Heart right ventricle (tissue), 16 donors: ENCODE measurements at regions not wholly inside any gene's neighbourhood (a gene's known extent, or its start where the extent isn't known, plus 50 kb on each side); places are given as distances from the start of the nearest gene placed in this dataset.
"Not testable (repeated sequence)": the region's sequence is repeated elsewhere in the genome, so short reads cannot be mapped to it uniquely, and the experiment has no call there.

ENCODE experiments used
- ATAC-seq, 8 donors: fragments of 200-7000 bp; cut with Tn5 transposase; one replicate each; pipeline ENCODE4 v1.9.1; 2020; ENCODE audit warnings: mild to moderate bottlenecking in 8 of 8, moderate library complexity in 8 of 8, moderate number of reproducible peaks in 1 of 8
- DNase-seq, 2 donors: peaks; one replicate each; pipeline ENCODE4 v3.0.0-alpha.2; 2020
- H3K27ac ChIP-seq, 10 donors: fragments of 200-600 bp; sonication (generic) in 2 of 10; one replicate each; pipeline versions ENCODE4 v1.5.0 to v1.8.0; 2020 to 2022; ENCODE audit warnings: mild to moderate bottlenecking in 3 of 10
- H3K27me3 ChIP-seq, 7 donors: fragments of 200-600 bp; one replicate each; pipeline ENCODE4 v1.8.0; 2021 to 2022; ENCODE audit warnings: mild to moderate bottlenecking in 2 of 7
- H3K36me3 ChIP-seq, 9 donors: fragments of 200-600 bp; sonication (generic) in 1 of 9; one replicate each; pipeline versions ENCODE4 v1.5.0 to v1.8.0; 2020 to 2022; ENCODE audit warnings: mild to moderate bottlenecking in 2 of 9
- H3K4me1 ChIP-seq, 9 donors: fragments of 200-600 bp; sonication (generic) in 1 of 9; one replicate each; pipeline versions ENCODE4 v1.5.0 to v1.8.0; 2020 to 2022; ENCODE audit warnings: mild to moderate bottlenecking in 4 of 9
- H3K4me3 ChIP-seq, 10 donors: fragments of 200-600 bp; sonication (generic) in 2 of 10; one replicate each; pipeline versions ENCODE4 v1.5.0 to v1.8.0; 2020 to 2022; ENCODE audit warnings: mild to moderate bottlenecking in 7 of 10, moderate library complexity in 2 of 10
- H3K9me3 ChIP-seq, 11 donors: fragments of 200-600 bp in 10 of 11; sonication (generic) in 2 of 11; one replicate each; pipeline versions ENCODE4 v1.5.0 to v1.8.0; 2013 to 2022; ENCODE audit warnings: mild to moderate bottlenecking in 2 of 11, control low read depth in 1 of 11, moderate library complexity in 1 of 11
- WGBS, 2 donors: extraction: QIAGEN DNeasy Blood & Tissue Kit; methylation state at CpG; one replicate each; pipeline ENCODE4 v1.1.7; 2013; ENCODE audit warnings: inconsistent platforms in 1 of 2; 5-methylcytosine and 5-hydroxymethylcytosine counted together
- intact Hi-C, 10 donors: fragments of 100-400 bp; cut with DNase I; formaldehyde crosslinking; loops; one replicate each; pipeline versions ENCODE4 v1.11.1 to v1.14.2; 2022
- TF ChIP-seq, protein P1 (sequence below), 9 donors: fragments of 200-600 bp; sonication (generic) in 2 of 9; IDR thresholded peaks; one replicate each; pipeline versions ENCODE4 v1.5.0 to v1.8.0; 2021 to 2022; ENCODE audit warnings: antibody characterized with exemption in 9 of 9, mild to moderate bottlenecking in 5 of 9, moderate library complexity in 1 of 9
- donor health status: Arrhythmogenic right ventricular cardiomyopathy.
- donor health status: ischemic (EF 13 %, LVEDD 7.1; RV severe dilation, severe dysfunction).
- donor health status: healthy with polysubstance abuse.
- donor health status: DM: no; HTN: yes; CAD: no.
- donor health status: DM: no; HTN: no; CAD: no.
- donor health status: ischemic (EF 25% LVEDD 6.9; RV normal size, moderate dysfunction).
- donor health status: ischemic (EF 25% LVEDD 5.7; RV mildly dilated, moderate dysfunction).
- donor health status: healthy.
- donor health status: DM: yes; HTN: yes; CAD: no.
- donor health status: Ischemic cardiomyopathy.
- donor health status: ischemic (EF 35%, LVEDD 5.7; RV mildly dilated, moderate dysfunction).
- donor health status: nonischemic (EF 11% LVEDD 7.7; RV severe dilation, severe dysfunction).
- donor health status: DM: yes; HTN: yes; CAD: no.
- donor health status: PGD.
- donor health status: ischemic (EF 29% LVEDD 5.4; RV normal size, mild dysfunction).
- donor health status: nonischemic (EF 23%, LVEDD 6.1; RV moderate dilation, normal function).

DNA sequence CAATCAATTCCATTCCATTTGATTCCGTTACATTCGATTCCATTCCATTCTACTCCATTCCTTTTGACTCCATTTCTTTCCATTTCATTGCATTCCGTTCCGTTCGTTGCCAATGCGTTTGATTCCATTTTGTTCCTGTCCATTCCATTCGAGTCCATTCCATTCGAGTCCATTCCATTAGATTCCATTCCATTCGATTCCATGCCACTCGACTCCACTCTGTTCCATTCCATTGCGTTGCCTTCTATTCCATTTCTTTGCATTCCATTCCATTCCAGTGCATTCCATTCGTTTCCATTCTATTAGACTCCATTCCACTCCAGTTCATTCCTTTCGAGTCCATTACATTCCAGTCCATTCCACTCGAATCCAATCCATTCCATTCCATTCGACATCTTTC is 2587.5 kb upstream of the TPTE start:
- TF ChIP-seq, protein P1, sequence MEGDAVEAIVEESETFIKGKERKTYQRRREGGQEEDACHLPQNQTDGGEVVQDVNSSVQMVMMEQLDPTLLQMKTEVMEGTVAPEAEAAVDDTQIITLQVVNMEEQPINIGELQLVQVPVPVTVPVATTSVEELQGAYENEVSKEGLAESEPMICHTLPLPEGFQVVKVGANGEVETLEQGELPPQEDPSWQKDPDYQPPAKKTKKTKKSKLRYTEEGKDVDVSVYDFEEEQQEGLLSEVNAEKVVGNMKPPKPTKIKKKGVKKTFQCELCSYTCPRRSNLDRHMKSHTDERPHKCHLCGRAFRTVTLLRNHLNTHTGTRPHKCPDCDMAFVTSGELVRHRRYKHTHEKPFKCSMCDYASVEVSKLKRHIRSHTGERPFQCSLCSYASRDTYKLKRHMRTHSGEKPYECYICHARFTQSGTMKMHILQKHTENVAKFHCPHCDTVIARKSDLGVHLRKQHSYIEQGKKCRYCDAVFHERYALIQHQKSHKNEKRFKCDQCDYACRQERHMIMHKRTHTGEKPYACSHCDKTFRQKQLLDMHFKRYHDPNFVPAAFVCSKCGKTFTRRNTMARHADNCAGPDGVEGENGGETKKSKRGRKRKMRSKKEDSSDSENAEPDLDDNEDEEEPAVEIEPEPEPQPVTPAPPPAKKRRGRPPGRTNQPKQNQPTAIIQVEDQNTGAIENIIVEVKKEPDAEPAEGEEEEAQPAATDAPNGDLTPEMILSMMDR (IDR thresholded peaks at IDR 0.05), result no peak
- DNase-seq (no peak), ATAC-seq (no peak)
- Histone ChIP-seq H3K4me3 (no peak overlapping the region), H3K9me3 (peaks cover 0 to 90% (median 2%) of the 10 kb centered on the region in 11 donors), H3K36me3 (no peaks in the 10 kb centered on the region), H3K27ac (no peak overlapping the region), H3K4me1 (no peaks in the 10 kb centered on the region), H3K27me3 (no peaks in the 10 kb centered on the region)
- 71 to 73% methylated on average over 15 of the region's 15 CpGs for WGBS, 2 donors
- intact Hi-C loops, result no loop called here

DNA sequence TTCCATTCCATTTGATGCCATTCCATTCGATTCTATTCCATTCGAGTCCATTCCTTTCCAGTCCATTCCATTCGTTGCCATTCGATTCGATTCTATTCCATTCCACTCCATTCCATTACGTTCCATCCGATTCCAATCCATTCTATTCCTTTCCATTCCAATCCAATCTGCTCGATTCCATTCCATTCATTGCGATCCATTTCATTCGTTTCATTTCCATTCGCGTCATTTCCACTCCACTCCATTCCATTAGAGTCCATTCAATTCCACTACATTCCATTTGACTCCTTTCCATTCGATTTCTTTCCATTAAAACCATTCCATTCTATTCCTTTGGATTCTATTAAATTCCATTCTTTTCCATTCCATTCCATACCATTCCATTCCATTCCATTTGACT is 2584.1 kb upstream of the TPTE start:
- 80% methylated on average over 13 of the region's 13 CpGs for WGBS, 2 donors
- intact Hi-C loops, H3K27me3 ChIP-seq, DNase-seq, H3K4me1 ChIP-seq, H3K4me3 ChIP-seq, H3K27ac ChIP-seq, ATAC-seq, H3K36me3 ChIP-seq: not testable (repeated sequence)
- H3K9me3 ChIP-seq, result peaks cover 0 to 96% (median 8%) of the 10 kb centered on the region in 11 donors

DNA sequence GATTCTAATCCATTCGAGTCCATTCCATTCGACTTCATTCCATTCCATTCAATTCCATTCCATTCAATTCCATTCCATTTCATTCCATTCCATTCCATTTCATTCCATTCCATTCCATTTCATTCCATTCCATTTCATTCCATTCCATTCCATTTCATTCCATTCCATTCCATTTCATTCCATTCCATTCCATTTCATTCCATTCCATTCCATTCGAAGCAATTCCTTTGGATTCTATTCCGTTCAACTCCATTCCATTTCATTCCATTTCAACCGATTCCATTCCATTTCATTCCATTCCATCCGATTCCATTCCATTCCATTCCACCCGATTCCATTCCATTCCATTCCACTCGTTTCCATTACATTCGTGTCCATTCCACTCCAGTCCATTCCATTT is 2583.2 kb upstream of the TPTE start:
- H3K4me1 ChIP-seq, H3K36me3 ChIP-seq, ATAC-seq, intact Hi-C loops, H3K4me3 ChIP-seq, DNase-seq, H3K27ac ChIP-seq, H3K27me3 ChIP-seq: not testable (repeated sequence)
- WGBS, 2 donors, result 73 to 77% methylated on average over 9 of the region's 9 CpGs
- H3K9me3 ChIP-seq, result peaks cover 0 to 96% (median 8%) of the 10 kb centered on the region in 11 donors

DNA sequence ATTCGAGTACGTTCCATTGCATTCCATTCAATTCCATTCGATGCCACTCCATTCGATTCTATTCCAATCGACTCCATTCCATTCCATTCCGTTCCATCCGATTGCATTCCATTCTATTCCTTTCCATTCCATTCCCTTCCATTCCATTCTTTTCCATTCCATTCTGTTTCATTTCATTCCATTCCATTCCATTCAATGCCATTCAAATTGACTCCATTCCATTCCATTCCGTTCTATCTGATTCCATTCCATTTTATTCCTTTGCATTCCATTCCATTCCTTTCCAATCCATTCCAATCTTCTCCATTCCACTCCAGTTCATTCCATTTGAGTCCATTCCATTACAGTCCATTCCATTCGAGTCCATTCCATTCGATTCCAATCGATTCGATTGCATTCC is 2580.0 kb upstream of the TPTE start:
- H3K36me3 ChIP-seq, DNase-seq, ATAC-seq, H3K27ac ChIP-seq, H3K4me3 ChIP-seq, intact Hi-C loops, H3K27me3 ChIP-seq, H3K4me1 ChIP-seq: not testable (repeated sequence)
- 78 to 80% methylated on average over 12 of the region's 12 CpGs for WGBS, 2 donors
- H3K9me3 ChIP-seq, result peaks cover 0 to 95% (median 8%) of the 10 kb centered on the region in 11 donors

DNA sequence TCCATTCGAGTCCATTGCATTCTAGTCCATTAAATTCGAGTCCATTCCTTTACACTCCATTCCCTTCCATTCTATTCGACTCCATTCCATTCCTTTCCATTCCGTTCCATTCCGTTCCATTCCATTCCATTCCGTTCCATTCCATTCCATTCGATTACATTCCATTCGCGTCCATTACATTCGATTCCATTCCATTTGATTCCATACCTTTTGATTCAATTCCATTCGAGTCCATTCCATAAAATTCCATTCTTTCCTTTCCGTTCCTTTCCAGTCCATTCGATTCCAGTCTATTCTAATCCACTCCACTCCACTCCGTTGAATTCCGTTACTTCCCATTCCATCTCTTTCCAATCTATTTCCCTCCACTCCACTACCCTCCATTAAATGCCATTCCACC is 2579.2 kb upstream of the TPTE start:
- H3K36me3 ChIP-seq, H3K4me1 ChIP-seq, DNase-seq, ATAC-seq, H3K27ac ChIP-seq, H3K27me3 ChIP-seq, H3K4me3 ChIP-seq, intact Hi-C loops: not testable (repeated sequence)
- whole genome bisulfite sequencing, 2 donors, result 71 to 80% methylated on average over 15 of the region's 15 CpGs
- peaks cover 0 to 95% (median 8%) of the 10 kb centered on the region in 11 donors for H3K9me3 ChIP-seq

DNA sequence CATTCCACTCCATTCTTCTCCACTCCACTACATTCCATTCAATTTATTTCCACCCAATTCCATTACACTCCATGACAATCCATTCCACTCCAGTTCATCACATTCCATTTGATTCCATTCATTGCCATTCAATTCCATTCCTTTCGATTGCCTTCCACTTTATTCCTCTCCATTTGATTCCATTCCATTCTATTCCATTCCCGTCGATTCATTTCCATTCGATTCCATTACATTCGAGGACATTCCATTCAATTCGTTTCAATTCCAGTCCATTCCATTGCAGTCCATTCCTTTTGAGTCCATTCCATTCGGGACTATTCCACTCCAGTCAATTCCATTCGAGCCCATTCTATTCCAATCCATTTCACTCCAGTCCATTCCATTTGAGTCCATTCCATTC is 2577.8 kb upstream of the TPTE start:
- WGBS, 2 donors, result 72 to 75% methylated on average over 8 of the region's 8 CpGs
- H3K27me3 ChIP-seq, DNase-seq, intact Hi-C loops, H3K27ac ChIP-seq, ATAC-seq, H3K4me3 ChIP-seq, H3K36me3 ChIP-seq, H3K4me1 ChIP-seq: not testable (repeated sequence)
- peaks cover 0 to 95% (median 0%) of the 10 kb centered on the region in 11 donors for H3K9me3 ChIP-seq

DNA sequence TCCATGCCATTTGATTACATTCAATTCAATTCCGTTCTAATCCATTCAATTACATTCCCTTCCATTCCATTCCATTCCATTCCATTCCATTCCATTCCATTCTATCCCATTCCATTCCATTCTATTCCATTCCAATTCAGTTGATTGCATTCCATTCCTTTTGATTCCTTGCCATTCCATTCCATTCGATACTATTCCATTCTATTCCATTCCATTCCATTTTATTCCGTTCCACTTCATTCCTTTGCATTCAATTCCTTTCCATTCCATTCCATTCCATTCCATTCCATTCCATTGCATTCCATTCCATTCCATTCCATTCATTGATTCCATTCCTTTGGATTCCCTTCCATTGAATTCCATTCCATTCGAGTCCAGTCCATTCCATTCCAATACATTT is 2574.0 kb upstream of the TPTE start:
- H3K9me3 ChIP-seq, result peaks cover 0 to 96% (median 6%) of the 10 kb centered on the region in 11 donors

DNA sequence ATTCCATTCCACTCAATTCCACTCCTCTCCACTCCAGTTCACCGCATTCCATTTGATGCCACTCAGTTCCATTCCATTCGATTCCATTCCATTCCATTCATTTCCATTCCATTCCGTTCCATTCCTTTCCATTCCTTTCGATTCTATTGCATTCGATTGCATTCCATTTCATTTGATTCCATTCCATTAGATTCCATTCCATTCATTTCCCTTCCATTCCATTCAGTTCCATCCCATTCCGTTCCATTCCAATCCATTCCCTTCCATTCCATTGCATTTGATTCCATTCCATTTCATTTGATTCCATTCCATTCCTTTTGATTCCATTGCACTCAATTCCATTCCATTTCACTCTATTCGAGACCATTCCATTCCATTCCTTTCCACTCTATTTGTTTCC is 2572.7 kb upstream of the TPTE start:
- DNase-seq, H3K36me3 ChIP-seq, H3K4me3 ChIP-seq, ATAC-seq, H3K27ac ChIP-seq, H3K4me1 ChIP-seq, intact Hi-C loops, H3K27me3 ChIP-seq: not testable (repeated sequence)
- peaks cover 0 to 96% (median 15%) of the 10 kb centered on the region in 11 donors for H3K9me3 ChIP-seq
- 69% methylated on average over 7 of the region's 7 CpGs for WGBS, 2 donors

More for the DNA sequence above, 2574.0 kb upstream of the TPTE start:
- H3K36me3 ChIP-seq, result no peaks in the 10 kb centered on the region
- DNase-seq, result no peak
- no peak overlapping the region for H3K4me3 ChIP-seq
- no peak for ATAC-seq
- H3K4me1 ChIP-seq, result no peaks in the 10 kb centered on the region
- intact Hi-C loops, result no loop called here
- no peak overlapping the region for H3K27ac ChIP-seq
- TF ChIP-seq, protein P1 (IDR thresholded peaks at IDR 0.05), result no peak
- no peaks in the 10 kb centered on the region for H3K27me3 ChIP-seq
- WGBS, 2 donors, result 51 to 63% methylated on average over 4 of the region's 4 CpGs

DNA sequence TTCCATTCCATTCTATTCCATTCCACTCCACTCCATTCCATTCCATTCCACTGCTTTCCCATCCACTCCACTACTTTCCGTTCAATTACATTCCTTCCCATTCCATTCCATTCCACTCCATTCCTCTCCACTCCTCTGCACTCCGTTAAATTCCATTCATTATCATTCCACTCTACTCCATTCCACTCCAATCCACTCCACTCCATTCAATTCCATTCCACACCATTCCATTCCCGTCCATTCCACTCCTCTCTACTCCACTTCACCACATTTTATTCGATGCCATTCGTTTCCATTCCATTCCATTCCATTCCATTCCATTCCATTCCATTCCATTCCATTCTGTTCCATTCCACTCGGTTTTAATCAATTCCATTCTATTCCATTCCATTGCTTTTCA is 2571.5 kb upstream of the TPTE start:
- H3K27me3 ChIP-seq, DNase-seq, H3K4me3 ChIP-seq, intact Hi-C loops, H3K27ac ChIP-seq, H3K36me3 ChIP-seq, ATAC-seq, H3K4me1 ChIP-seq: not testable (repeated sequence)
- 37 to 52% methylated on average over 6 of the region's 6 CpGs for WGBS, 2 donors
- H3K9me3 ChIP-seq, result peaks cover 0 to 98% (median 15%) of the 10 kb centered on the region in 11 donors
